ENCODE measurements at regions not wholly inside any gene's neighbourhood (a gene's known extent, or its start where the extent isn't known, plus 50 kb on each side); places are given as distances from the start of the nearest gene placed in this dataset.

DNA sequence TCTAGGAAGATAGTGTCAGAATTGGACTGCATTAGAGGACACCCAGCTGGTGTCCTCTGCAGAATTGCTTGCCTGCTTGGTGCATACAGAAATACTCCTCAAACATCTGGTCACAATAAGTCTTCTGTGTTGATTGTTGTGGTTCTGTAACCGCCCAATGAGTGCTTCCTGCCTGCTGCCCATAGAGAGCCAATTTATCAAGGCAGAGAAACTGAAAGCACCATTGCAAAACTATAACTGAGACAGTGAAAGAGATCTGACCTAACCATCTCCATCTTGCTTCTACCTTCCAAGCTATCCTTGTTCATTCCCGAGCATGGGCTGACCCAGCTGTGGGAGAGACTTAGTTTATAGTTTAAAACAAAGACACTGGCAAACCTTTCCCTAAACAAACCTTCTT is 462.4 kb upstream of the RGS18 start:
- H3K27me3 ChIP-seq (ENCODE audit: control insufficient read depth, insufficient read depth) = no peaks in the 10 kb centered on the region
- H3K9me3 ChIP-seq (ENCODE audit: control insufficient read depth, low read length) = no peaks in the 10 kb centered on the region
- H3K27ac ChIP-seq (ENCODE audit: low read length) = no peak overlapping the region
- no peak for DNase-seq
- intact Hi-C loops (cut with DNase I) = no loop called here
- 55% methylated on average over 2 of the region's 2 CpGs for WGBS
- H3K4me1 ChIP-seq (ENCODE audit: control insufficient read depth, insufficient read depth, low read length) = no peaks in the 10 kb centered on the region
- H3K4me3 ChIP-seq (ENCODE audit: low read length) = no peak overlapping the region
- ATAC-seq = no peak

DNA sequence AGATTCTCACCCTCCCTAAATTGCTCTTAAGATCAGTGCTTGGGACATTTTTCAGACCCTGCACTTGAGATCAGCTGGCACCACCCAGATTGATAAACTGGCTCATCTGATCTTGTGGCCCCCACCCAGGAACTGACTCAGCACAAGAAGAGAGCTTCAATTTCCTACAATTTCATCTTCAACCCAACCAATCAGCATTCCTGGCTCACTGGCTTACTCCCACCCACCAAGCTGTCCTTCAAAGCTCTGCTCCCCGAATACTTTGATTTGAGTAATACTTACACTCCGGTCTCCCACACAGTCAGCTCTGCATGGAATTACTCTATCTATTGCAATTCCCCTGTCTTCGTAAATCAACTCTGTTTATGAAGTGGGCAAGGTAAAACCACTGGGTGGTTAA is 461.9 kb upstream of the RGS18 start:
- H3K27me3 ChIP-seq (ENCODE audit: control insufficient read depth, insufficient read depth) = no peaks in the 10 kb centered on the region
- 77% methylated on average over 3 of the region's 3 CpGs for WGBS
- intact Hi-C loops (cut with DNase I) = no loop called here
- DNase-seq (no peak), ATAC-seq (no peak)
- H3K4me1 ChIP-seq (ENCODE audit: control insufficient read depth, insufficient read depth, low read length) = no peaks in the 10 kb centered on the region
- H3K27ac ChIP-seq (ENCODE audit: low read length) = no peak overlapping the region
- no peaks in the 10 kb centered on the region for H3K9me3 ChIP-seq (ENCODE audit: control insufficient read depth, low read length)
- H3K4me3 ChIP-seq (ENCODE audit: low read length) = no peak overlapping the region

DNA sequence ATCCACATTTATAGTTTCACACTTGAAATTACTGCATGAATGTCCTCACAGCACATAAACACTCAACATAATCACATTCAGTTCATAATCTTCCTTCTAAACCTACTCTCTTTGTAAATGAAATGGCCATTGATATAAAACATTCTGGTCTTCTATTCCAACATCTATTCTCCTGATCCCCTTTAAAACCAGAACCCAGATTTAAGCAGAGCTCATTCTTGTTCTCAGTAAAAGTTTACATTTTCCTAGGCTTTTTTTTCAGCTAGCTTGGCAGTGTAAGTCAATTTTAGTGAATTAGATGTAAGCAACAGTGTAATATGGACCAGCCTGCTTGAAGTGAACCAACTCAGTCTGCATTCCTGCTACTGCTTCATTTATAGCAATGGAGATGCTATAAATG is 460.7 kb upstream of the RGS18 start:
- Histone ChIP-seq H3K27ac (ENCODE audit: low read length) (no peak overlapping the region), H3K27me3 (ENCODE audit: control insufficient read depth, insufficient read depth) (no peaks in the 10 kb centered on the region), H3K4me3 (ENCODE audit: low read length) (no peak overlapping the region), H3K4me1 (ENCODE audit: control insufficient read depth, insufficient read depth, low read length) (no peaks in the 10 kb centered on the region), H3K9me3 (ENCODE audit: control insufficient read depth, low read length) (no peaks in the 10 kb centered on the region)
- DNase-seq (no peak), ATAC-seq (no peak)
- intact Hi-C loops (cut with DNase I) = no loop called here

DNA sequence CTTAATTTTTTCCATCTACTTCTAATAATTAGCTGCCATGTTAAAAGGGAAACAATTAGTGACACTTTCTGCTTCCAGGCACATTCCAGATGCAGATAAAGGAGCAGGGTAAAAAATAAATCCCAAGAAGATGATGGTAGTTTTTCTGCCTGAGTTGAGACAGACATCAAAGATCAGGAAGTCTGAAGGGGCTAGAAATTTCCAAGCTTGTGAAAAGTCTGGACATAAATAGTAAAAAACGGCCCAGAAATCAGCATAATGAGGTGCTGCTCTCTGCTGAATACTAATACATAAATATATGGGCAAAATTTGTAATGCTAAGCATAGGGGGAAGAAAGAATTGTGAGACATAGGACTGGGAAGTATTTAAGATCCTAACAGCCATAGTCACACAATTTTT is 460.0 kb upstream of the RGS18 start:
- DNase-seq (no peak), ATAC-seq (no peak)
- Histone ChIP-seq H3K27ac (ENCODE audit: low read length) (no peak overlapping the region), H3K27me3 (ENCODE audit: control insufficient read depth, insufficient read depth) (no peaks in the 10 kb centered on the region), H3K9me3 (ENCODE audit: control insufficient read depth, low read length) (no peaks in the 10 kb centered on the region), H3K4me3 (ENCODE audit: low read length) (no peak overlapping the region), H3K4me1 (ENCODE audit: control insufficient read depth, insufficient read depth, low read length) (no peaks in the 10 kb centered on the region)
- intact Hi-C loops (cut with DNase I) = no loop called here
- WGBS = 38% methylated on average over 1 of the region's 1 CpG

DNA sequence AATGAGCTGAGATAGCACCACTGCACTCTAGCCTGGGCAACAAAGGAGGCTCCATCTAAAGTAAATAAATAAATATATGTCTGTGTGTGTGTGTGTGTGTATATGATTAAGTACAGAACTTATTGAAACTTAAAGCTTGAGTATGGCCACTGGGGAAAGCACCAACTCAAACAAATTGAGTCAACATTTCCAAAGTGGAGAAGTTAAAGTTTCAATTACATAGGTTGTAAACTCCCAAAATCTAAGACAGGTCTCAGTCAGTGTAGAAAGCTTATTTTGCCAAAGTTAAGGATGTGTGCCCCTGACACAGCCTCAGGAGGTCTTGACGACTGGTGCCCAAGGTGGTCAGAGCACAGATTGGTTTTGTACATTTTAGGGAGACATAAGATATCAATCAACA is 458.9 kb upstream of the RGS18 start:
- intact Hi-C loops (cut with DNase I) = no loop called here
- Histone ChIP-seq H3K27me3 (ENCODE audit: control insufficient read depth, insufficient read depth) (no peaks in the 10 kb centered on the region), H3K9me3 (ENCODE audit: control insufficient read depth, low read length) (no peaks in the 10 kb centered on the region), H3K4me1 (ENCODE audit: control insufficient read depth, insufficient read depth, low read length) (no peaks in the 10 kb centered on the region), H3K4me3 (ENCODE audit: low read length) (no peak overlapping the region), H3K27ac (ENCODE audit: low read length) (no peak overlapping the region)
- 86% methylated on average over 1 of the region's 1 CpG for WGBS
- ATAC-seq (no peak), DNase-seq (no peak)

DNA sequence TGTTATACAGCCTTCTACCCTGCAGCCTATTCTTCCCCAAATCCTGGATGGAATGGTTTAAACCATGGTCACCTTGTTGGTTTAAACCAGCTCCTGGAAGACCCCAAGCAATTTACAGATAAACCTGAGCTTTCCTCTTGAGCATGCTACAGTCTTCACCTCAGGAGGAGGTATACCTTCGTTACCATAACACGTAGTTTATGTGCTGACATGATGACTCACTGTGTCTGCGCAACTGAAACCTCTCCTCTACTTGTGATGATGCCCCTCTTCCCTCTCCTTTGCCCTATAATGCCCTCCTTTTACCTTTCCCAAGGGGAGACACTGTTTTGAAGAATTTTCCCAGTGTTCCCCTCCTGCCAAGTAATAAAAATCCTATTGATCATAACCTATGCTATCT is 457.3 kb upstream of the RGS18 start:
- H3K4me3 ChIP-seq (ENCODE audit: low read length) = no peak overlapping the region

DNA sequence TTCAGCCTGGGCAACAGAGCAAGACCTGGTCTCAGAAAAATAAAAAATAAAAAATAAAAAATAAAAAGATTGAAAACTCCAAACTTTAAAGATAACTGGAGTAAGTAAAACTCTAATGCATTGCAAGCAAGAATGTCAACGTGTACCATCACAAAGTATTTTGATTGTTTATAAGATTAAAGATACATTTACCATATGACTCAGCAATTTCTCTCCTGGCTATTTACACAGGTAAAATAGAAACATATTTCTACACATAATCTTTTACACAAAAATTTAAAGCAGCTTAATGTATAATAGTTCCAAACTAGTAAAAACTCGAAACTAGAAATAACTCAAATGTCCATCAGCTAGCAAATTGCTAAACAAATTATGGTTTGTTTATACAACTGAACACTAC is 456.1 kb upstream of the RGS18 start:
- Histone ChIP-seq H3K4me1 (ENCODE audit: control insufficient read depth, insufficient read depth, low read length) (no peaks in the 10 kb centered on the region), H3K27ac (ENCODE audit: low read length) (no peak overlapping the region), H3K4me3 (ENCODE audit: low read length) (no peak overlapping the region), H3K9me3 (ENCODE audit: control insufficient read depth, low read length) (no peaks in the 10 kb centered on the region), H3K27me3 (ENCODE audit: control insufficient read depth, insufficient read depth) (no peaks in the 10 kb centered on the region)
- DNase-seq (no peak), ATAC-seq (no peak)
- intact Hi-C loops (cut with DNase I) = no loop called here
- 78% methylated on average over 2 of the region's 2 CpGs for WGBS

More for the DNA sequence above, 457.3 kb upstream of the RGS18 start:
- no peaks in the 10 kb centered on the region for H3K9me3 ChIP-seq (ENCODE audit: control insufficient read depth, low read length)
- H3K4me1 ChIP-seq (ENCODE audit: control insufficient read depth, insufficient read depth, low read length) = no peaks in the 10 kb centered on the region
- no peaks in the 10 kb centered on the region for H3K27me3 ChIP-seq (ENCODE audit: control insufficient read depth, insufficient read depth)
- intact Hi-C loops (cut with DNase I) = no loop called here
- DNase-seq = no peak
- WGBS = 89% methylated on average over 3 of the region's 3 CpGs
- no peak overlapping the region for H3K27ac ChIP-seq (ENCODE audit: low read length)
- ATAC-seq = no peak

DNA sequence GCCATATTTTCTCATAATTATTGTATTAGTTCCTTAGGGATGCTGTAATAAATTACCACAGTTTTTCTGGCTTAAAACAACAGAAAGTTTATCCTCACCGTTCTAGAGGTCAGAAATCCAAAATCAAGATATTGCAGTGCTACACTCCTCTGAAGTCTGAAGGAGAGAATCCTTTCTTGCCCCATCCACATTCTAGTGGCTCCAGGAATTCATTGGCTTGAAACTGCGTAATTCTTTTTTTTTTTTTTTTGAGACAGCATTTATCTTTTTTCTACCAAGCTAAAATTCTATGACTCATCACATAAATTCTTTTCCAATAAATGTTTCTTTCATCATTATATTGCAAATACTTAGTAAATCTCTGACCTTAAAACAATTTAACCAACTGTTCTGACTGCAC is 451.0 kb upstream of the RGS18 start:
- intact Hi-C loops (cut with DNase I) = no loop called here
- no peaks in the 10 kb centered on the region for H3K27me3 ChIP-seq (ENCODE audit: control insufficient read depth, insufficient read depth)
- H3K4me1 ChIP-seq (ENCODE audit: control insufficient read depth, insufficient read depth, low read length) = no peaks in the 10 kb centered on the region
- H3K9me3 ChIP-seq (ENCODE audit: control insufficient read depth, low read length) = no peaks in the 10 kb centered on the region
- ATAC-seq (no peak), DNase-seq (no peak)
- H3K27ac ChIP-seq (ENCODE audit: low read length) = no peak overlapping the region
- no peak overlapping the region for H3K4me3 ChIP-seq (ENCODE audit: low read length)
- 62% methylated on average over 2 of the region's 2 CpGs for WGBS

DNA sequence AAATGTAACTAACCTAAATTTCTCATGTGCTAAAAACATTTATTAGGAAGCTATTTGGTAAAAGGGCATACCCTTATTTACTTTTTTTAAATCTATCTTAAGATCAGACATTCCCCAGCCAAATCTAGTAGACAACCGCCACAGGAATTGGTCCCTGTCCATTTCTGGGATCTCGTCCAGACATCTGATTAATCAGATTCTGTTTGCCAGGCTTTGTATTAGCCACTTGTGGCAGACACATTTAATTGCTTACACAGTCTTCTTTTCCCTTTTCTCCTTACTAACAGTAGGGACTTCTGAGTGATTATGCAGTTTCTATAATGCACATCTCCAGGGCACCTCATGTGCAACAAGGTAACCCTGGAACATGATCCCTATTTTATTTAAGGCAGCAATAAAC is 449.0 kb upstream of the RGS18 start:
- H3K4me1 ChIP-seq (ENCODE audit: control insufficient read depth, insufficient read depth, low read length) = no peaks in the 10 kb centered on the region
- H3K27ac ChIP-seq (ENCODE audit: low read length) = no peak overlapping the region
- H3K9me3 ChIP-seq (ENCODE audit: control insufficient read depth, low read length) = no peaks in the 10 kb centered on the region
- no peaks in the 10 kb centered on the region for H3K27me3 ChIP-seq (ENCODE audit: control insufficient read depth, insufficient read depth)
- no peak overlapping the region for H3K4me3 ChIP-seq (ENCODE audit: low read length)
- no peak for ATAC-seq
- no peak for DNase-seq
- intact Hi-C loops (cut with DNase I) = no loop called here
- WGBS = 53% methylated on average over 2 of the region's 2 CpGs

DNA sequence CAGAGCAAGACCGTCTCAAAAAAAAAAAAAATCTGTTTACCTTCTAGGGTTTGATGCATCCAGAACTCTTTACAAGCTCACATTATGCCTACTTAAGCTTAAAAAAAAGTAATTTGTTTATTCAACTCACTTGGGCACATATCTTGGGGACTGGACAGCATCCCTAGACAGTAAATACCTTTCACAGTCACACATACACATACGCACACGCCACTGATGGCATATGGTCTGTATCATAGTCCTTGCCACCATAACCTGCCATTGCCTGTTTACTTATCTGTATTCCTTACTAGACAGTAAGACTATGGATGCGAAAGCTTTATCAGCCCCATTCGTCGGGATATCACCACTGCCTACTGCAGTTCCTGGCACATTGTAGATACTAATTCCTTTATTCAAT is 446.3 kb upstream of the RGS18 start:
- intact Hi-C loops (cut with DNase I) = no loop called here
- H3K27ac ChIP-seq (ENCODE audit: low read length) = no peak overlapping the region
- ATAC-seq (no peak), DNase-seq (no peak)
- H3K4me3 ChIP-seq (ENCODE audit: low read length) = no peak overlapping the region
- H3K4me1 ChIP-seq (ENCODE audit: control insufficient read depth, insufficient read depth, low read length) = no peaks in the 10 kb centered on the region
- no peaks in the 10 kb centered on the region for H3K27me3 ChIP-seq (ENCODE audit: control insufficient read depth, insufficient read depth)
- H3K9me3 ChIP-seq (ENCODE audit: control insufficient read depth, low read length) = no peaks in the 10 kb centered on the region
- WGBS = 73% methylated on average over 6 of the region's 6 CpGs

DNA sequence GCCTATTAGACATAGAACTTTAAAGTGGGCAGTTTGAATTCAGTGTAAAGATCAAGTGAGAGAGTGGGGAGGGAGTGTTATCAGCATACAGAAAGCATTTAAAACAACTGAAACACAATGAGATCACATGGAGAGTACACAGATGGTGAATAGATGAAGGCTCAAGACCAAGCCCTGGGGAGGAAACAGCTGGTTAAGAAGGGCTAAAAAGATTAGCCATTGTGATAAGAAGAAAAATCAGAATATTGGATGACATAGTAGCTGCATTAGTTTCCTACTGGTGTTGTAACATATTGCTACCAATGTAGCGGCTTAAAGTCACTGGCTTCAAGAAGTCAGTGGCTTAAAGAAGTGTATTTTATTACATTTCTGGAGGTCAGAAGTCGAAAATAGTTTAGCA is 443.4 kb upstream of the RGS18 start:
- no peak for DNase-seq

DNA sequence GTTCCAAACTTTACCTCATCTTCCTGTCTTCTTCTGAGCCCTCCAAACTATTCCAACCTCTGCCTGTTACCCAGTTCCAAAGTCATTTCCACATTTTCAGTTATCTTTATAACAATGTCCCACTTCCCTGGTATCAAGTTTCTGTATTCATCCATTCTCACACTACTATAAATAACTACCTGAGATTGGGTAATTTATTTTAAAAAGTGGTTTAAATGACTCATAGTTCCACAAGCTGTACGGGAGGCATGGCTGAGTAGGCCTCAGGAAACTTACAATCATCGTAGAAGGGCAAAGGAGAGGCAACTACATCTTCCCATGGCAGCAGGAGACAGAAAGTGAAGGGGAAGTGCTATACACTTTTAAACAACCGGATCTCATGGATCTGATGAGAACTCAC is 428.5 kb upstream of the RGS18 start:
- WGBS = 74% methylated on average over 3 of the region's 3 CpGs
- intact Hi-C loops (cut with DNase I) = no loop called here
- no peak for ATAC-seq
- Histone ChIP-seq H3K4me1 (ENCODE audit: control insufficient read depth, insufficient read depth, low read length) (no peaks in the 10 kb centered on the region), H3K27me3 (ENCODE audit: control insufficient read depth, insufficient read depth) (no peaks in the 10 kb centered on the region), H3K4me3 (ENCODE audit: low read length) (no peak overlapping the region), H3K27ac (ENCODE audit: low read length) (no peak overlapping the region), H3K9me3 (ENCODE audit: control insufficient read depth, low read length) (peaks cover 6% of the 10 kb centered on the region)
- no peak for DNase-seq

More for the DNA sequence above, 443.4 kb upstream of the RGS18 start:
- intact Hi-C loops (cut with DNase I) = no loop called here
- Histone ChIP-seq H3K9me3 (ENCODE audit: control insufficient read depth, low read length) (no peaks in the 10 kb centered on the region), H3K27me3 (ENCODE audit: control insufficient read depth, insufficient read depth) (no peaks in the 10 kb centered on the region), H3K27ac (ENCODE audit: low read length) (no peak overlapping the region), H3K4me1 (ENCODE audit: control insufficient read depth, insufficient read depth, low read length) (no peaks in the 10 kb centered on the region), H3K4me3 (ENCODE audit: low read length) (no peak overlapping the region)
- 73% methylated on average over 2 of the region's 2 CpGs for WGBS
- ATAC-seq = no peak

All from right cardiac atrium (tissue), 5 donors.